ENCODE measurements at regions not wholly inside any gene's neighbourhood (a gene's known extent, or its start where the extent isn't known, plus 50 kb on each side); places are given as distances from the start of the nearest gene placed in this dataset.

DNA sequence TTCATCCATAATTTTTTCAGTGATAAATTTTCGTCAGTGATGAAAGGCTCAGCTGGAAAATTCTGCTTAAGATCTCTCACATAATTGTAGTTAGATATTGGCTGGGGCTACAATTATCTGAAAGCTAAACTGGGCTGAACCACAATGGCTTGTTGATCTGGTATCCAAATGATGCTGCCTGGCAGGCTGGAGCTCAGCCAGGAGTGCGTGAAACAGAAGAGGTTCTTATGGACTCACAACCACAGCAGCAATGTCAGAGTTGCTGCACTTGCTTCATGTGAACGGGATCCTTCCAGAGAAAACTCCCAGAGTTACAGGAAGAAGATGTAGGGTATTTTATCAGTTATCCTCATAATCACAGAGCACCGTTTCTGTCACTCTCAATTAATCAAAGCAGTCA lies 533.2 kb upstream of the POM121L12 start:
- TF ChIP-seq EZH2 (IDR thresholded peaks at IDR 0.05) (no peak), POLR2AphosphoS5 (IDR thresholded peaks at IDR 0.05; ENCODE audit: borderline replicate concordance, low read depth, low read length) (no peak), FOXP2 (optimal IDR thresholded peaks at IDR 0.05; ENCODE audit: control extremely low read depth, extremely low read length, insufficient read depth) (no peak)
